Gastroesophageal sphincter (tissue), 4 donors: ENCODE measurements at regions not wholly inside any gene's neighbourhood (a gene's known extent, or its start where the extent isn't known, plus 50 kb on each side); places are given as distances from the start of the nearest gene placed in this dataset.
A peak's percentile ranks its signal among the peaks of the same experiment; 100 is the strongest.

Source experiments
- ATAC-seq: fragments of 150-250 bp; one replicate; pipeline ENCODE4 v1.9.1; 2016; ENCODE audit warnings: mild to moderate bottlenecking, moderate library complexity
- H3K27ac ChIP-seq, 4 donors: fragments of 200-600 bp; sonication (generic) in 3 of 4; 1 replicate in 3 of 4; 2 replicates in 1 of 4; pipeline ENCODE4 v1.5.1; 2016 to 2019
- H3K27me3 ChIP-seq: fragments of 200-600 bp; sonication (generic); one replicate; pipeline ENCODE4 v1.5.1; 2019
- H3K36me3 ChIP-seq, 2 donors: fragments of 200-600 bp; sonication (generic); one replicate each; pipeline ENCODE4 v1.5.1; 2019; ENCODE audit warnings: control low read depth in 1 of 2
- H3K4me1 ChIP-seq, 3 donors: fragments of 200-600 bp; sonication (generic); 1 replicate in 2 of 3; 2 replicates in 1 of 3; pipeline ENCODE4 v1.5.1; 2016 to 2019; ENCODE audit warnings: control low read depth in 2 of 3
- H3K4me3 ChIP-seq, 2 donors: fragments of 200-600 bp; sonication (generic); one replicate each; pipeline ENCODE4 v1.5.1; 2019; ENCODE audit warnings: mild to moderate bottlenecking in 1 of 2, moderate library complexity in 1 of 2
- H3K9me3 ChIP-seq, 3 donors: fragments of 200-600 bp; sonication (generic); one replicate each; pipeline ENCODE4 v1.5.1; 2017 to 2019; ENCODE audit warnings: control low read depth in 2 of 3
- CTCF ChIP-seq, 4 experiments: fragments of 200-600 bp in 2 of 4; fragments of 450-650 bp in 2 of 4; sonication (generic) in 1 of 4; IDR thresholded peaks; one replicate each; pipeline ENCODE4 v1.5.1; 2017 to 2019; ENCODE audit warnings: antibody characterized with exemption in 4 of 4, mild to moderate bottlenecking in 2 of 4, moderate library complexity in 2 of 4
- EP300 ChIP-seq: sonication (generic); formaldehyde crosslinking; IDR thresholded peaks from one replicate; pipeline ENCODE4 v1.6.1; 2017; ENCODE audit warnings: antibody characterized with exemption, mild to moderate bottlenecking
- POLR2A ChIP-seq, 2 donors: fragments of 450-650 bp; IDR thresholded peaks; one replicate each; pipeline ENCODE4 v1.6.1; 2017; ENCODE audit warnings: antibody characterized with exemption in 2 of 2, mild to moderate bottlenecking in 2 of 2, moderate library complexity in 1 of 2
- POLR2AphosphoS5 ChIP-seq: sonication (generic); formaldehyde crosslinking; IDR thresholded peaks from one replicate; pipeline ENCODE4 v1.6.1; 2017; ENCODE audit warnings: antibody characterized with exemption
- WGBS, 2 donors: methylation state at CpG; one replicate each; pipeline ENCODE4 v1.1.5; 2018; ENCODE audit warnings: low coverage in 1 of 2; 5-methylcytosine and 5-hydroxymethylcytosine counted together

- Histone ChIP-seq H3K4me1 (peaks cover 0 to 33% (median 0%) of the 10 kb centered on the region in 3 donors), H3K36me3 (no peaks in the 10 kb centered on the region), H3K9me3 (no peaks in the 10 kb centered on the region), H3K27ac (peak overlapping the region; percentile 94 to 99 (median 96)), H3K27me3 (peaks cover 22% of the 10 kb centered on the region), H3K4me3 (peak overlapping the region; percentile 78 to 89)
- TF ChIP-seq POLR2A (IDR thresholded peaks at IDR 0.05): peak in 1 of 2 donors; percentile 10
- no peak for TF ChIP-seq CTCF (IDR thresholded peaks at IDR 0.05)
- TF ChIP-seq EP300: no peak
- peak; percentile 46 for TF ChIP-seq POLR2AphosphoS5
- ATAC-seq: peak; percentile 2
- 0 to 1% methylated on average over 13 to 22 of the region's 64 CpGs for WGBS, 2 donors
Observed at GRCh38 chr7:114084472-114085312, 165.9 kb upstream of the PPP1R3A start.

GRCh38 chr7:114084002-114084471 lies 165.2 kb upstream of the PPP1R3A start:
- TF ChIP-seq CTCF (IDR thresholded peaks at IDR 0.05): no peak
- no peak for TF ChIP-seq POLR2AphosphoS5
- TF ChIP-seq POLR2A (IDR thresholded peaks at IDR 0.05): no peak
- no peak for TF ChIP-seq EP300
- Histone ChIP-seq H3K27ac (peak overlapping the region; percentile 94 to 99 (median 96)), H3K9me3 (no peaks in the 10 kb centered on the region), H3K4me1 (peaks cover 0 to 30% (median 0%) of the 10 kb centered on the region in 3 donors), H3K27me3 (peaks cover 22% of the 10 kb centered on the region), H3K36me3 (no peaks in the 10 kb centered on the region), H3K4me3 (peak overlapping the region; percentile 78 to 89)
- ATAC-seq: no peak
- WGBS, 2 donors: 10 to 16% methylated on average over 11 of the region's 11 CpGs

- ATAC-seq: no peak
- no peaks in the 10 kb centered on the region for H3K36me3 ChIP-seq
- peaks cover 22% of the 10 kb centered on the region for H3K27me3 ChIP-seq
- H3K4me3 ChIP-seq: peak overlapping the region; percentile 78 to 89
- TF ChIP-seq POLR2A (IDR thresholded peaks at IDR 0.05): no peak
- peaks cover 0 to 30% (median 0%) of the 10 kb centered on the region in 3 donors for H3K4me1 ChIP-seq
- no peaks in the 10 kb centered on the region for H3K9me3 ChIP-seq
- peak overlapping the region; percentile 94 to 99 (median 96) for H3K27ac ChIP-seq
- WGBS, 2 donors: 11 to 17% methylated on average over 11 to 22 of the region's 45 CpGs
Observed at GRCh38 chr7:114083166-114084001, 164.6 kb upstream of the PPP1R3A start.

GRCh38 chr7:114082642-114083165 lies 163.9 kb upstream of the PPP1R3A start:
- peaks cover 22% of the 10 kb centered on the region for H3K27me3 ChIP-seq
- peaks cover 0 to 30% (median 0%) of the 10 kb centered on the region in 3 donors for H3K4me1 ChIP-seq
- TF ChIP-seq EP300 (no peak), CTCF (IDR thresholded peaks at IDR 0.05) (no peak), POLR2A (IDR thresholded peaks at IDR 0.05) (no peak), POLR2AphosphoS5 (no peak)
- 3 to 10% methylated on average over 28 to 30 of the region's 30 CpGs for WGBS, 2 donors
- no peaks in the 10 kb centered on the region for H3K9me3 ChIP-seq
- ATAC-seq: no peak
- peak overlapping the region; percentile 78 to 89 for H3K4me3 ChIP-seq
- no peaks in the 10 kb centered on the region for H3K36me3 ChIP-seq
- peak overlapping the region; percentile 94 to 99 (median 96) for H3K27ac ChIP-seq
